WTC11 (cell line): ENCODE measurements at regions not wholly inside any gene's neighbourhood (a gene's known extent, or its start where the extent isn't known, plus 50 kb on each side); places are given as distances from the start of the nearest gene placed in this dataset.

Experiments
- ATF2 ChIP-seq: sonication (generic); formaldehyde crosslinking; IDR thresholded peaks from 2 replicates; pipeline ENCODE4 v1.8.1; 2022; ENCODE audit warnings: low read depth, missing genetic modification reagents, borderline replicate concordance
- CREM ChIP-seq: sonication (generic); formaldehyde crosslinking; IDR thresholded peaks from 2 replicates; pipeline ENCODE4 v1.8.1; 2022; ENCODE audit warnings: mild to moderate bottlenecking, missing genetic modification reagents, moderate library complexity
- CTCF ChIP-seq: fragments of 200-600 bp; IDR thresholded peaks from 2 replicates; pipeline ENCODE4 v1.8.0; 2022; ENCODE audit warnings: antibody characterized with exemption
- ETV6 ChIP-seq: sonication (generic); formaldehyde crosslinking; IDR thresholded peaks from 2 replicates; pipeline ENCODE4 v1.8.1; 2022; ENCODE audit warnings: mild to moderate bottlenecking, missing genetic modification reagents
- FOXP1 ChIP-seq: sonication (generic); formaldehyde crosslinking; IDR thresholded peaks from 2 replicates; pipeline ENCODE4 v1.8.0; 2022; ENCODE audit warnings: missing genetic modification reagents, mild to moderate bottlenecking, moderate library complexity, borderline replicate concordance
- MLX ChIP-seq: sonication (generic); formaldehyde crosslinking; IDR thresholded peaks from 2 replicates; pipeline ENCODE4 v1.8.1; 2023; ENCODE audit warnings: mild to moderate bottlenecking, missing genetic modification reagents, moderate library complexity
- SP1 ChIP-seq: sonication (generic); formaldehyde crosslinking; conservative IDR thresholded peaks from 2 replicates; pipeline ENCODE4 v1.8.1; 2022; ENCODE audit warnings: missing genetic modification reagents
- USF2 ChIP-seq: sonication (generic); formaldehyde crosslinking; IDR thresholded peaks from 2 replicates; pipeline ENCODE4 v1.8.1; 2023; ENCODE audit warnings: mild to moderate bottlenecking, missing genetic modification reagents, moderate library complexity

- TF ChIP-seq CTCF (no peak), CREM (CRISPR knock-in tag) (no peak), FOXP1 (CRISPR knock-in tag) (no peak), USF2 (no peak), ATF2 (CRISPR knock-in tag) (no peak), ETV6 (CRISPR knock-in tag) (no peak), SP1 (CRISPR knock-in tag) (no peak), MLX (CRISPR knock-in tag) (no peak)
Measured at GRCh38 chr16:54846766-54847165, 83.9 kb upstream of the IRX5 start.
